Endothelial cell (in vitro differentiated cells): ENCODE measurements at regions not wholly inside any gene's neighbourhood (a gene's known extent, or its start where the extent isn't known, plus 50 kb on each side); places are given as distances from the start of the nearest gene placed in this dataset.

ENCODE experiments used
- DNase-seq: peaks from one replicate; pipeline ENCODE4 v3.0.0; 2021; ENCODE audit warnings: low spot score
- H3K27ac Mint-ChIP-seq: one replicate; pipeline ENCODE4 v1.8.0; 2021; ENCODE audit warnings: mixed read lengths, inconsistent platforms; ENCODE audit not compliant: unreplicated experiment
- H3K27me3 Mint-ChIP-seq: one replicate; pipeline ENCODE4 v1.8.0; 2021; ENCODE audit warnings: mild to moderate bottlenecking, moderate library complexity, mixed read lengths, inconsistent platforms; ENCODE audit not compliant: unreplicated experiment
- H3K36me3 Mint-ChIP-seq: one replicate; pipeline ENCODE4 v1.8.0; 2021; ENCODE audit warnings: mild to moderate bottlenecking, low read depth, mixed read lengths, inconsistent platforms; ENCODE audit not compliant: unreplicated experiment
- H3K4me1 Mint-ChIP-seq: one replicate; pipeline ENCODE4 v1.8.0; 2021; ENCODE audit warnings: mild to moderate bottlenecking, mixed read lengths, inconsistent platforms; ENCODE audit not compliant: unreplicated experiment
- H3K4me3 Mint-ChIP-seq: one replicate; pipeline ENCODE4 v1.8.0; 2021; ENCODE audit warnings: mild to moderate bottlenecking, mixed read lengths, inconsistent platforms; ENCODE audit not compliant: unreplicated experiment
- H3K9me3 Mint-ChIP-seq: one replicate; pipeline ENCODE4 v1.8.0; 2021; ENCODE audit warnings: mixed read lengths, inconsistent platforms; ENCODE audit not compliant: unreplicated experiment
- TF ChIP-seq, protein P1 (sequence below): fragments of 200-600 bp; sonication (generic); IDR thresholded peaks from one replicate; pipeline ENCODE4 v1.5.0; 2021; ENCODE audit warnings: antibody characterized with exemption; ENCODE audit not compliant: unreplicated experiment

DNA sequence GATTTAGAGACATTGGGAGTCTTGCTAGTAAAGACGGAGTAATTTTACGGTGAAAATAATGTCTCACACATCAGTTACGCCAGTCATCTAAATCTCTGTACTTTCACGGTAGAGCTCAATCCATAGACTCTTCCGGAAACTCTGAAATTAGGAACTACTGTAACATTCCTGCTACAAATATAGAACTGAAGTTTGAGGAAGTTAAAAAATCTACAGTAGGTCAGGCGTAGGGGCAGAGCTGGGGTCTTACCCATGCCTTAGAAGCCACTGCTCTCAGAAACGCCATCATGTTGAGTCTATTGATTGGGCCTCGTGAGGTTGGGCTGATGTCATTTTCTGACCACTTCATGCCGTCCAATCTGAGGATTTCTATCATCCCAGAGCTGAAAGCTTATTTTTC is 1029.8 kb upstream of the TMEM132C start:
- Mint-ChIP-seq H3K36me3 (no peaks in the 10 kb centered on the region), H3K27me3 (peaks cover 2% of the 10 kb centered on the region), H3K27ac (no peak overlapping the region), H3K4me3 (no peak overlapping the region), H3K4me1 (no peaks in the 10 kb centered on the region), H3K9me3 (peaks cover 33% of the 10 kb centered on the region)
- DNase-seq = no peak
- TF ChIP-seq, protein P1, sequence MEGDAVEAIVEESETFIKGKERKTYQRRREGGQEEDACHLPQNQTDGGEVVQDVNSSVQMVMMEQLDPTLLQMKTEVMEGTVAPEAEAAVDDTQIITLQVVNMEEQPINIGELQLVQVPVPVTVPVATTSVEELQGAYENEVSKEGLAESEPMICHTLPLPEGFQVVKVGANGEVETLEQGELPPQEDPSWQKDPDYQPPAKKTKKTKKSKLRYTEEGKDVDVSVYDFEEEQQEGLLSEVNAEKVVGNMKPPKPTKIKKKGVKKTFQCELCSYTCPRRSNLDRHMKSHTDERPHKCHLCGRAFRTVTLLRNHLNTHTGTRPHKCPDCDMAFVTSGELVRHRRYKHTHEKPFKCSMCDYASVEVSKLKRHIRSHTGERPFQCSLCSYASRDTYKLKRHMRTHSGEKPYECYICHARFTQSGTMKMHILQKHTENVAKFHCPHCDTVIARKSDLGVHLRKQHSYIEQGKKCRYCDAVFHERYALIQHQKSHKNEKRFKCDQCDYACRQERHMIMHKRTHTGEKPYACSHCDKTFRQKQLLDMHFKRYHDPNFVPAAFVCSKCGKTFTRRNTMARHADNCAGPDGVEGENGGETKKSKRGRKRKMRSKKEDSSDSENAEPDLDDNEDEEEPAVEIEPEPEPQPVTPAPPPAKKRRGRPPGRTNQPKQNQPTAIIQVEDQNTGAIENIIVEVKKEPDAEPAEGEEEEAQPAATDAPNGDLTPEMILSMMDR = no peak

DNA sequence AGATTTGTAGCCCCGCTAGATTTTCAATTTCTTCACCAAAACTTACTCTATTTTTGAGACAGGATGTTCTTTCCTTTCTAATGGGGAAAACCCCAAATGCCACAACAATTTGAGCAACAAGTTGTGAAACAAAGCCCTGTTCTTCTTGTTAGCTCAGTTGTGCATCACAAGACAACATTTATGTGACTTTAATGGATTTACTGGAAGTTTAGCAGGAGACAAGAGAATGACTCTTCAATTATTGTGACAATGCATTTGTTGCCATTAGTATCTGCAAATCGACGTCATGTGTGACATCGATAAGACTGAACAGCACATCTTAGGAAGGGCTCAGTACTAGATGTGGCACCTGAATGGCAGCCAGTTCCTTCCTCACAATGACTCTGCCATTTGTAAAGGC is 1028.9 kb upstream of the TMEM132C start:
- peaks cover 30% of the 10 kb centered on the region for H3K9me3 Mint-ChIP-seq
- no peaks in the 10 kb centered on the region for H3K36me3 Mint-ChIP-seq
- H3K4me3 Mint-ChIP-seq = no peak overlapping the region
- no peaks in the 10 kb centered on the region for H3K27me3 Mint-ChIP-seq
- H3K4me1 Mint-ChIP-seq = no peaks in the 10 kb centered on the region
- no peak for DNase-seq
- no peak overlapping the region for H3K27ac Mint-ChIP-seq
- TF ChIP-seq, protein P1 = no peak

DNA sequence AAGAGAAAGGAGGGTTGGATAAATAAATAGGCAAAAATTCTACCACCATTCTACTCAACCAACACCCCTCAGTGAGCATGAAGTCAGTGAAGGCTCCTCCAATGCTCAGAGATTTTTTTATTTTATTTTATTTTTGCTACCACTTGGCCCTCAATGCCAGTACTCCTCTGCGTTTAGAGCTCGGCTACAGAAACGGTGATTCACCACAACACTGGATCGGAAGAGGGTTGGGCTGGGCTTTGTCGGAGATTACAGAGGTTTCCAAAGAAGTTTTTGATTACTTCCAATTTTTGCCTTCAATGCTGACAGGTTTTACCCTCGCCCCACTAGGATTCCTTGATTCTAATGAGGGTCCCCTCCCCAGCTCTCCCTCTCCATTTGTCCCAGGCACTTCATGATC is 1027.2 kb upstream of the TMEM132C start:
- Mint-ChIP-seq H3K4me3 (no peak overlapping the region), H3K27ac (no peak overlapping the region), H3K27me3 (peaks cover 3% of the 10 kb centered on the region), H3K4me1 (no peaks in the 10 kb centered on the region), H3K36me3 (no peaks in the 10 kb centered on the region), H3K9me3 (peaks cover 35% of the 10 kb centered on the region)
- TF ChIP-seq, protein P1 = no peak
- no peak for DNase-seq

DNA sequence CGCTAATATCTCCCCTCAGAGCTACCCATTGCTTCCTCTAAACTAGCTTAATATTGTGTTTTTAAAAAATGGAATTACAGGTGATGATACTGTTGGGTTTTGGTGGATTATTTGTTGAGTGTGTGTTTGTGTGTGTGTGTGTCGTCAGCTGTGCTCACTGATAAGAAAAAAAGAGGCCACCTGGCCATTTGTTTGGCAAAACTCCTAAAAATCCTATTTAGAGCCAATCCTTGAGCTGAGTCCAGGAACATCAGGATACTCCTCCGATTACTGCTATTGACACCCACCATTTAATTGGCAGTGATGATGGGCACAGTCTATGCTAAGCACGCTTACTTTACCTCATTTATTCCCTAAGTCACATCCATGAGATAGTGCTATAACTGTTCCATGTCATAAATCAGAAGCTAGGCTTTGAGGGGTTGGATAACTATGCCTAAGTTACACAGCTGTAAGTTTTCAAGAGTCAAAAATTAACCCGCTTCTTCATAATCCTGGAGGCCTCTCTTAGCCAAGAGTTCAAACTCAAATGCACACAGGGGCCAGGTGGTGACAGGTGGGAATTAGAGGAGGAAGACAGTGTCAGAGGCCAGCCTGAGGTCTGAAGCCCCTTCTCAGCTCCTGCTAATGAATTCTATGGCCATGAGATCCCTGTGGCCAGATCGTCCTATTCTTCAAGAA is 1026.6 kb upstream of the TMEM132C start:
- Mint-ChIP-seq H3K36me3 (no peaks in the 10 kb centered on the region), H3K4me3 (no peak overlapping the region), H3K9me3 (peaks cover 33% of the 10 kb centered on the region), H3K27ac (no peak overlapping the region), H3K27me3 (peaks cover 3% of the 10 kb centered on the region), H3K4me1 (no peaks in the 10 kb centered on the region)
- DNase-seq = no peak
- TF ChIP-seq, protein P1 = no peak

DNA sequence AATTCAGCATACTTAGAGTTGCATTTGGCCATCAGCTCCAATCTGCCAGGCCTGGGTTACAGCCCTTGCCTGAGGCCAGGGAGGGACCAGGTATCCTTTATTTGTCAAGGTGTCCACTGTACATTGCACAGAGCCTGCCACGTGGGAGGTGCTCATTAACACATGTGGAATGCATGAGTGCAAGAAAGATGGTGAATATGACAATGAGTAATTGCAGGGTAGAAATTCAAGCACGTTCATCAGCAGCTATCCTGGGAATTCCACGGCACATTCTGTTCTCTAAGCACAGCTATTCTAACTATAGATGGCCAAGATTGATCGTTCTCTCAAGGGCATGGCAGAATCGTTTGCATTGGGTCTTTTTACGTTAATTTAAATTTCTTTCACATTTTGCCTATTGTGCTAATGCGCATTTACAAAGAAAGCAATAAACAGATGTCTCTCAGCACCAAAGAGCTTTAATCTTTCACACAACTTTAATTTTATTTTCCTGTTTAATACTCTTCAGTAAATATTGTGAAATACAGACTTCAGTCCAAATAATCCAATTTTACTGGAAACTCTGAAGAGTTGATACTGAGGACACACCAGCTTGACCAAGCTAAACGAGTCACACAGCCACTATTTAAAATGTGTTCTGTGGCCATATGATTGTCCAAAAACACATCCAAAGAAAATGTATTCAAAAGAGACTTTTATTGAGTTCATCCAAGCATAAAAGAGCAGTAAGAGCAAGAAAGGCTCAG is 1025.7 kb upstream of the TMEM132C start:
- Mint-ChIP-seq H3K27me3 (peaks cover 3% of the 10 kb centered on the region), H3K4me3 (no peak overlapping the region), H3K36me3 (no peaks in the 10 kb centered on the region), H3K4me1 (no peaks in the 10 kb centered on the region), H3K9me3 (peaks cover 38% of the 10 kb centered on the region), H3K27ac (no peak overlapping the region)
- TF ChIP-seq, protein P1 = no peak
- no peak for DNase-seq
